Stimulated activated CD8-positive, alpha-beta memory T cell treated with anti-CD3 and anti-CD28 coated beads, Interleukin-7, amount 100 ng/mL, for 24 hours (primary cell): ENCODE measurements at regions not wholly inside any gene's neighbourhood (a gene's known extent, or its start where the extent isn't known, plus 50 kb on each side); places are given as distances from the start of the nearest gene placed in this dataset.

ENCODE experiments used
- DNase-seq: peaks from one replicate; pipeline ENCODE4 v3.0.0-alpha.2; 2020; ENCODE audit warnings: low read depth

GRCh38 chr18:39991696-39992265, 1963.3 kb upstream of the PIK3C3 start:
- no peak for DNase-seq

DNA sequence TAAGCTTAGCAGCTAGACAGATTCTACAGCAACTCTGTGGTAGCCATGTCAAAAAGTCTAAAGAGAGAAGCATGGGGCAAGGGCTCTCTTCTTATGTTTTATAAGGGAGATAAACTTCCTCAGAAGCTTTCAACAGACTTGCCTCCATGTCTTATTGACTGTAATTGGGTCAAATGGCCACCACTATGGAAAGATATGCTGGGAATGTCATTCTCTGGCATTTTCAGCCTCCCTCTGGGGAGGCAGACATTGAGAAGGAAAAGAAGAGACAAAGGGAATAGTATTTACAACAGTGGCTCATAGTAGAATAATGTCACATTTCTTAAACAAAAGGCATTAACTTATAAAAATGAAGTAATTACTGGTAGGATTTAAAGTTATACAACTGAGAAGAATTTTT, 1964.5 kb upstream of the PIK3C3 start:
- no peak for DNase-seq

DNA sequence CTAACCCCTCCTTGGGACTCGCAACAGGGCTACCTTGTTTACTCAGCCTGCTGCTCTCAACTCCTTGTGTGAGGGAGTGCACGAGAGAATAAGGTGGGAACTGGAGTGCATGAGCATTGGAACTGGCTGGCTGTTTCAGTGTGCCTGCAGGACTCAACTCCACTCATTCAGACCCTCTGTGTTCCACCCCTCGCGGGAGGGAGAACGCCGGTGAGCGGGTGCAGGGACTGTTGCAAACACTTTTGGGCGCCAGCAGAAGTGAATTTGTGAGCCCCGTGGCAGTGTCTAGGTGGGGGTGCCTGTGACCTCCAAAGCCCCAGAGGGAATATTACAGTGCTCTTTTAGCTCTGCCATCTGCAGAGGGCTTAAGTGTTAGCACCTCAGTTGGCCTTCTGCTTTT, 1978.3 kb upstream of the PIK3C3 start:
- no peak for DNase-seq

GRCh38 chr18:39972521-39972920, 1982.5 kb upstream of the PIK3C3 start:
- no peak for DNase-seq

- no peak for DNase-seq
These were observed 1985.1 kb upstream of the PIK3C3 start for GRCh38 chr18:39969803-39970494.

GRCh38 chr18:39966275-39966674, 1988.8 kb upstream of the PIK3C3 start:
- no peak for DNase-seq

- DNase-seq = no peak
These were observed 1992.5 kb upstream of the PIK3C3 start for GRCh38 chr18:39962546-39962945.

- no peak for DNase-seq
These were observed 1994.5 kb upstream of the PIK3C3 start for GRCh38 chr18:39960550-39960949.

GRCh38 chr18:39959839-39960238, 1995.2 kb upstream of the PIK3C3 start:
- no peak for DNase-seq

- DNase-seq = no peak
These were observed 1996.2 kb upstream of the PIK3C3 start for GRCh38 chr18:39958876-39959275.

DNA sequence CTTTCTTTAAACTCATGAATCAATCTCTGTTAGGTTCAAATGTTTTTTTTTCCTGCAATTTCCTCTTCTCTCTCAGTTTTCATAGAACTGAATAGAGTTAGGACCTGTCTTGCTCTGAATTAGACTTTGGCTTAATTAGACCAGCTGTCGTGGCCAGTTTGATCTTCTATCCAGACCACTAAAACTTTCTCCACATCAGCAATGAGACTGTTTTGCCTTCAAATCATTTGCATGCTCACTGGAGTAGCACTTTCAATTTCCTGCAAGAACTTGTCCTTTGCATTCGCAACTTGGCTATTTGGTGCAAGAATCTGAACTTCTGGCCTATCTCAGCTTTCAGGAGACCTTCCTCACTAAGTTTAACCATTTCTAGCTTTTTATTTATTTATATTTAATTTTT, 2002.2 kb upstream of the PIK3C3 start:
- DNase-seq = no peak

- DNase-seq = no peak
These were observed 2003.8 kb upstream of the PIK3C3 start for GRCh38 chr18:39951142-39951720.

DNA sequence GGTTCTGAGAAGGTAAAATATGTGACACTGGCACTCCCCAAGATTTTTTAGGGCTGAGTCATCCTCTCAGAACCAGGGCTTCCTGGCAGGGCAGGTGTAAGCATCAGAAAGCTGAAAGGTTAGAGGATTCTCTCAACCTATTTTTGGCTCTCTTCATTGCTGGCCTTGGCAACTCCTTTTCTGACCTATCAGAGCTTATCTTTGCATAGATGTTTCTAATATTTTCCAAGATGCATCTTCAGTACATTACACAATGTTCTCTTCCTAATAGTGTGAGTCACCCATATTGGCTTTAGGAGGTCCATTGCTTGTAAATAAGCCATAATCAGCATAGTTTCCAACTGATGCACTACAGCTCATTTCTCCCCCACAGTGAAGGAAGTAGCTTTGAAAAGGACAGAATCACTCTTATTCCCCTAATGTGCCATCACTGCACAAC, 2008.4 kb upstream of the PIK3C3 start:
- DNase-seq = no peak

DNA sequence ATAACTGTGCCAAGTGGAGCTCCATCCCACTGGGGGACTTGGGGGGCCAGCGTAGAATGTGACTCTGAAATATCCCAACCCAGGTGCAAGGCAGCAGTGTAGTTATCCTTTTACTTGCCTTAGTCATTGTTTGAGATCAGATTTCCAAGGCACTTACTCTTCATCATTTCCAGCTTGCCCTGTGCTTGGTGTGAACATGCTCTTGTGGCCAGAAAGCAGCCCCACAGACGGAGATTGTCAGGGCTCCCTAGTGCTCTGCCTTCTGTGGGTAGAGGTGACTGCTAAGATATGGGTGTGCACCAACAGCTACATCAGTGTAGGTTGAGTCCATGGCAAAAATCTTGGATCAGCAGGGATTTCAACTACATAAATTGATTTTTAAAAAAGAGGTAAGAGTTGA, 2010.0 kb upstream of the PIK3C3 start:
- DNase-seq = no peak

GRCh38 chr18:39942702-39943101, 2012.3 kb upstream of the PIK3C3 start:
- no peak for DNase-seq

GRCh38 chr18:39938676-39939608, 2016.1 kb upstream of the PIK3C3 start:
- no peak for DNase-seq

DNA sequence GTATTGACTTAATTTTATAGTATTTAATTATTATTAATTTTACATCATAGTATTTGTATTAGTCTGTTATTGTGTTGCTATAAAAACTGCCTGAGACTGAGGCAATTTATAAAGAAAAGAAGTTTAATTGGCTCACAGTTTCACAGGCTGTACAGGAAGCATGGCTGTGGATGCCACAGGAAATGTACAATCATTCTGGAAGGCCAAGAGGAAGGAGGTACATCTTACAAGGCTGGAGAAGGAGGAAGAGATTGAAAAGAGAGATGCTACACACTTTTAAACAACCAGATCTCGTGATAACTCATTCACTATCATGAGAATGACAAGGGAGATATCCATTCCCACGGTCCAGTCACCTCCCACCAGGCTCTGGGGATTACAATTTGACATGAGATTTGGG, 2019.4 kb upstream of the PIK3C3 start:
- DNase-seq = no peak

GRCh38 chr18:39918847-39919246, 2036.2 kb upstream of the PIK3C3 start:
- DNase-seq = no peak

DNA sequence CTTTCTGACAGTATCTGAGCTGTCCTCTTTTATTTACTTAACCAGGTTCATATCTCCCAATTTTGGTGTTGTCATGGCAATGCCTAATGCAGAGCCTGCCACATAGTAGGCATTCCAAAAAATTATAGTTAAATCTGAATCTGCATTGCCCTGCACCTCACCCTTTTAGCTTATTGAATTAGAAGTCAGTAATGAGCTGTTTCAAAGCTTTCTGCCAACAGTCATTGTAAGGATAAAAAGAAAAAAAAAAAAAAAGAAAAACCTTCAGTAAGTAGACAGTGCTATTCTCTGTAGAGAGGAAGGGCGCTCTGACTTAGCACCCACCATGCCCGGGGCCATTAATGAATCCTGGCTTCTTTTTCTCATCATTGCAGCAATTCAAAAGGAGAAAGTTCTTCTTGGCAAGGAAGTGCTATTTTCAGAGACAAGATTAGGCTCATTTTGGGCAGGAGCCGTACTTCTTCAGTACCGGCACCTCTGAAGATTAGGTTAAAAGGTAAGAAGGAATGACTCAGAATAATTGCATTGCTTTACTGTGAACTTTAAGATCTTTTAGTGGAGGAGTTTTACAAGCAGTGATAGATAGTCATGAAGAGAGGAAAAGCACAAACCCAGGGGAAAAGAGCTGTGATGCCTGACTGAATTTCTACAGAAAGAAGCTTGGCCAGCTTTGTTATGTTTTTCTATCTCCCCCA, 2041.2 kb upstream of the PIK3C3 start:
- no peak for DNase-seq

DNA sequence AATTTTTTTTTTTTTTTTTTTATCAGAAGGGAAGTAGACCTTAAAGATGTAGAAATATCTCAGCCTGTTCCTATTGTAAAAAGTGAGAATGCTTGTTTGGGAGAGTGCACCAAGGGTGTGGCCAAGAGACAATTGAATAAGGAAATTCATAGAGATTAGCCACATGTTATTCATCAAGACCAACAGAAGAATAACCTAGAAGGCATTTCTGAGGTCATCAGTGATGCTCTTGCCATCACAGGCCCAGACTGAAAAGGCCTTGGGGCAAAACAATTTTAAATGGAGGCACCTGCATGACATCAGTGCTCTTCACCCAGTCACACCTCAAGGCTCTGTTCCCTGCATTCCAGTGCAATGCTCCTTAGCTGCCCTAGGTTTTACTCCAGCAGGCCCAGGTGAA, 2043.3 kb upstream of the PIK3C3 start:
- DNase-seq = no peak

DNA sequence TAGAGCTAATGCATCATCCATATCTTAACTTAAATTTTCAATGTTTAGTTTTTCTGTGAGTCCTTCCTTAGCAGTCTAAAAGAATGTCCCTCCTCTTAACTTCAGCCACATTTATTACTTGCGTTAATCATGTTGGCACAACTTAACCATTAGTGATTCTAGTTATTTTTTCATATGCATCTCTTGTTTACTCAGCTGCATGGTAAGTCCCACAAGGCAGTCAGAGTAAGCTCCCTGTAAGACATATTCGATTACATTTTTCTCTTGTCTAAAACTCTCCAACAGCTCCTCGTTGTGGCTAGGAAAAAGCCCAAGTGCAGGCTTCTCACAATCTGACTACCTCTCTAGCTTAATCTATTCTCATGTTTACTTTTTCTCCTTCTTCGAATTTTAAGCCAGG, 2045.3 kb upstream of the PIK3C3 start:
- no peak for DNase-seq

DNA sequence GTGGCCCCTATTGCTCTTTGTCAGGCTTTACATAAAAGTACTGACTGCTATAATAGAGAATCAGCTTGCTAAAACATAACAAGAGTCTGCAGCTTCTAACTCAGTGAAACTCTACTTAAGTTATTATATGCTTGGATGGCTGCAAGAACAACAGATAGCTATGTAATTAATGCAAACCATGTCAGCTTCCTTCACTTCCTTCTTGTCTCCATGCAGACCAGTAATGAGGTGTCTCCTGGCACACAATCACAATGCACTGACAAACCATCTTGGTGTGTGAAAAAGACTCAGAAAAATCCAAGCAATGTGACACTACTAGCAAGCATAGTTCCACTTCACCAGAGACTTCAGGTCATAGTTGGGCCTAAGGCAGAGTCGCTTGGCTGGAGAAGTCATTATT, 2068.9 kb upstream of the PIK3C3 start:
- no peak for DNase-seq
